GM18511 (cell line): ENCODE measurements at regions not wholly inside any gene's neighbourhood (a gene's known extent, or its start where the extent isn't known, plus 50 kb on each side); places are given as distances from the start of the nearest gene placed in this dataset.

Experiments used
- ATAC-seq: cut with Tn5 transposase; IDR thresholded peaks from one replicate; pipeline ENCODE4 v1.9.1; 2021; ENCODE audit warnings: mild to moderate bottlenecking, moderate library complexity; ENCODE audit not compliant: unreplicated experiment

- no peak for ATAC-seq
These were observed 168.9 kb upstream of the PDE10A start for GRCh38 chr6:165831812-165832510.

- no peak for ATAC-seq
These were observed 167.7 kb upstream of the PDE10A start for GRCh38 chr6:165830761-165831160.

- no peak for ATAC-seq
These were observed 166.3 kb upstream of the PDE10A start for GRCh38 chr6:165829376-165829775.

- ATAC-seq, result no peak
These were observed 164.1 kb upstream of the PDE10A start for GRCh38 chr6:165827190-165827518.

- no peak for ATAC-seq
These were observed 163.6 kb upstream of the PDE10A start for GRCh38 chr6:165826487-165827189.

GRCh38 chr6:165825256-165825815, 162.3 kb upstream of the PDE10A start:
- no peak for ATAC-seq

- no peak for ATAC-seq
These were observed 160.7 kb upstream of the PDE10A start for GRCh38 chr6:165823609-165824326.

- ATAC-seq, result no peak
These were observed 159.5 kb upstream of the PDE10A start for GRCh38 chr6:165822501-165822900.

- no peak for ATAC-seq
These were observed 158.7 kb upstream of the PDE10A start for GRCh38 chr6:165821754-165822153.

GRCh38 chr6:165820934-165821333, 157.9 kb upstream of the PDE10A start:
- no peak for ATAC-seq

- no peak for ATAC-seq
These were observed 157.4 kb upstream of the PDE10A start for GRCh38 chr6:165820407-165820806.

- no peak for ATAC-seq
These were observed 156.4 kb upstream of the PDE10A start for GRCh38 chr6:165819394-165819793.

GRCh38 chr6:165818200-165818599, 155.2 kb upstream of the PDE10A start:
- no peak for ATAC-seq

GRCh38 chr6:165817771-165818170, 154.7 kb upstream of the PDE10A start:
- no peak for ATAC-seq

GRCh38 chr6:165817148-165817547, 154.1 kb upstream of the PDE10A start:
- no peak for ATAC-seq

- ATAC-seq, result no peak
These were observed 151.6 kb upstream of the PDE10A start for GRCh38 chr6:165814679-165815078.

- no peak for ATAC-seq
These were observed 148.5 kb upstream of the PDE10A start for GRCh38 chr6:165811512-165811911.

GRCh38 chr6:165808021-165808420, 145.0 kb upstream of the PDE10A start:
- ATAC-seq, result no peak

GRCh38 chr6:165807249-165807960, 144.4 kb upstream of the PDE10A start:
- ATAC-seq, result no peak

- ATAC-seq, result no peak
These were observed 143.2 kb upstream of the PDE10A start for GRCh38 chr6:165806126-165806810.

- no peak for ATAC-seq
These were observed 142.6 kb upstream of the PDE10A start for GRCh38 chr6:165805636-165806035.
